ENCODE measurements at regions not wholly inside any gene's neighbourhood (a gene's known extent, or its start where the extent isn't known, plus 50 kb on each side); places are given as distances from the start of the nearest gene placed in this dataset.
A peak's percentile ranks its signal among the peaks of the same experiment; 100 is the strongest.
"Not testable (repeated sequence)": the region's sequence is repeated elsewhere in the genome, so short reads cannot be mapped to it uniquely, and the experiment has no call there.

GRCh38 chr1:121458291-121459048 lies 273.7 kb downstream of the SRGAP2C start:
- peak; percentile 28 for DNase-seq (ENCODE audit: low read depth)
- TF ChIP-seq, protein P1, sequence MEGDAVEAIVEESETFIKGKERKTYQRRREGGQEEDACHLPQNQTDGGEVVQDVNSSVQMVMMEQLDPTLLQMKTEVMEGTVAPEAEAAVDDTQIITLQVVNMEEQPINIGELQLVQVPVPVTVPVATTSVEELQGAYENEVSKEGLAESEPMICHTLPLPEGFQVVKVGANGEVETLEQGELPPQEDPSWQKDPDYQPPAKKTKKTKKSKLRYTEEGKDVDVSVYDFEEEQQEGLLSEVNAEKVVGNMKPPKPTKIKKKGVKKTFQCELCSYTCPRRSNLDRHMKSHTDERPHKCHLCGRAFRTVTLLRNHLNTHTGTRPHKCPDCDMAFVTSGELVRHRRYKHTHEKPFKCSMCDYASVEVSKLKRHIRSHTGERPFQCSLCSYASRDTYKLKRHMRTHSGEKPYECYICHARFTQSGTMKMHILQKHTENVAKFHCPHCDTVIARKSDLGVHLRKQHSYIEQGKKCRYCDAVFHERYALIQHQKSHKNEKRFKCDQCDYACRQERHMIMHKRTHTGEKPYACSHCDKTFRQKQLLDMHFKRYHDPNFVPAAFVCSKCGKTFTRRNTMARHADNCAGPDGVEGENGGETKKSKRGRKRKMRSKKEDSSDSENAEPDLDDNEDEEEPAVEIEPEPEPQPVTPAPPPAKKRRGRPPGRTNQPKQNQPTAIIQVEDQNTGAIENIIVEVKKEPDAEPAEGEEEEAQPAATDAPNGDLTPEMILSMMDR (IDR thresholded peaks at IDR 0.05; ENCODE audit: insufficient read depth, low read length) = no peak
- H3K4me3 ChIP-seq (ENCODE audit: low read depth, low read length) = no peak overlapping the region

GRCh38 chr1:121459235-121459634 lies 274.5 kb downstream of the SRGAP2C start:
- TF ChIP-seq, protein P1 (IDR thresholded peaks at IDR 0.05; ENCODE audit: insufficient read depth, low read length) = no peak
- no peak overlapping the region for H3K4me3 ChIP-seq (ENCODE audit: low read depth, low read length)
- DNase-seq (ENCODE audit: low read depth) = no peak

GRCh38 chr1:121469395-121469794 lies 284.6 kb downstream of the SRGAP2C start:
- not testable (repeated sequence) for DNase-seq (ENCODE audit: low read depth); H3K4me3 ChIP-seq (ENCODE audit: low read depth, low read length)

DNA sequence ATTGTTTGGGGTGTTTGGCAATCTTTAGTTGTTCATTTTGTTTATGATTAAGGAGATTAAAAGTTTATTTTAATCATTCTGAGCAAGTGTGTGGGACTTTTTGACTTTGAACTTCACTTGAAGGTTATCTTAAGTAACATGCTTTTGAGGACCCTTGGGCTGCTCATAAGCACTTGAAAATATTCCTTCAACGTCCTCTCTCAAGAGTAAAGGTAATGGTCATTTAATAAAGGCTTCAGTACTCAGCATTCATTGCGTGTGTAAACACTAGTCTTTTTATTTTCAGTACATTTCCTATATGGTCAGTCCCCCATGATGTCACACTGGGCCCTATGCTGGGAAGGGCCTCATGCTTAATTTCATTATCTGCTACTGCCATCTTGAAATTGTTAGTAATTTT lies 285.6 kb downstream of the SRGAP2C start:
- H3K4me3 ChIP-seq (ENCODE audit: low read depth, low read length); DNase-seq (ENCODE audit: low read depth): not testable (repeated sequence)

- no peak overlapping the region for H3K4me3 ChIP-seq (ENCODE audit: low read depth, low read length)
- TF ChIP-seq, protein P1 (IDR thresholded peaks at IDR 0.05; ENCODE audit: insufficient read depth, low read length) = no peak
- no peak for DNase-seq (ENCODE audit: low read depth)
These were observed 286.7 kb downstream of the SRGAP2C start for GRCh38 chr1:121471523-121471922.

GRCh38 chr1:121472017-121472416 lies 287.2 kb downstream of the SRGAP2C start:
- TF ChIP-seq, protein P1 (IDR thresholded peaks at IDR 0.05; ENCODE audit: insufficient read depth, low read length) = no peak
- no peak overlapping the region for H3K4me3 ChIP-seq (ENCODE audit: low read depth, low read length)
- no peak for DNase-seq (ENCODE audit: low read depth)

GRCh38 chr1:121483234-121483633 lies 298.5 kb downstream of the SRGAP2C start:
- TF ChIP-seq, protein P1 (IDR thresholded peaks at IDR 0.05; ENCODE audit: insufficient read depth, low read length) = no peak
- no peak for DNase-seq (ENCODE audit: low read depth)

DNA sequence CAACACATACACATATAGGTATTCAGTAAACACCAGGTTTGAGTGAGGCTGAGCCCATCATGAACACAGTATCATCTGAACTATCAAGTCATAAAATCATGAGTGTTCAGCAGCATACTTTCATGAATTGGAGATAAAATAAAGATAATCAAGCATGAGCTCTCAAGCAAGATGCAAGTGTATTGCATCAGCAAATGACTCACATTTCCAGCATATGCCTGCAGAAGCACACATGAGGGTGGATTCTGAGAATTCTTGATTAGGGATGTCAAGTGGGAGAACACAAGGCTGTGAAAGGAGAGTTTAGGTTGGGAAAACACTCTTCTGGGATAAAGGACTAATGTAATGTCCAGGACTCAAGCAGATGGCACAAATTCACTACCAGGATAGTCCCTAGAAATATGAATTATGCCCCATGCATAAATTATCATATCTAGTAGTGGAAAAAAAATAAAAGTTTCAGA lies 299.2 kb downstream of the SRGAP2C start:
- TF ChIP-seq, protein P1 (IDR thresholded peaks at IDR 0.05; ENCODE audit: insufficient read depth, low read length) = no peak
- peak; percentile 97 for DNase-seq (ENCODE audit: low read depth)
- H3K4me3 ChIP-seq (ENCODE audit: low read depth, low read length) = no peak overlapping the region

More at GRCh38 chr1:121483234-121483633, 298.5 kb downstream of the SRGAP2C start:
- H3K4me3 ChIP-seq (ENCODE audit: low read depth, low read length) = no peak overlapping the region

DNA sequence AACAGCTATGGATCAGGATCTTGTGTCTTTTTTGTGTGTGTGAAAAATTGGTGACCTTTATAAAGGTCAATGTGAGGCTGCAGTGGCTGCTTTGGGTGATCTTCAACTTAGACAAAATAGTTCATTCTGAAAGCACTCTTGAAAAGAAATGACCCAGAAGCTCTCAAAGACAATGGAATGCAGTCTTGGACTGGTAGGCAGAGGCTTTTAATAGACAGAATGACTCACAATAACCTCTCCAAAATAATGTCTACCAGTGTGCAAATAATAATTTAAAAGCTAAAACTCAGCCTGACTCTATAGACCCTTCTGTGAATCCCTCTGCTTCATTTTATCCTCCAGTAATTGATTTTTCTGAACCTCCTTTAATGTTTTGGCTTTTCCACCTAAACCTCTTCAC lies 310.0 kb downstream of the SRGAP2C start:
- DNase-seq (ENCODE audit: low read depth) = peak; percentile 17
- H3K4me3 ChIP-seq (ENCODE audit: low read depth, low read length) = not testable (repeated sequence)

DNA sequence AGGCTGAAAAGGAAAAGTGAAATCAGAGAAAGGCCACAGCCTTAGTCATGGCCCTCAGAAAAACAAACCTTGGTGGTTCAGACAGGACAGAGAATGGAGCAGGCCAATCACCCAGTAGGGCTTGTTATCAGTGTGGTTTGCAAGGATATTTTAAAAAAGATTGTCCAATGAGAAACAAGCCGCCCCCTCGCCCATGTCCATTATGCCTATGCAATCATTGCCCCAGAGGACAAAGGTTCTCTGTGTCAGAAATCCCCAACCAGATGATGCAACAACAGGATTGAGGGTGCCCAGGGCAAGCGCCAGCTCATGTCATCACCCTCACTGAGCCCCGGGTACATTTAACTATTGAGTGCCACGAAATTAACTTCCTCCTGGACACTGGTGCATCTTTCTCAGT lies 326.7 kb downstream of the SRGAP2C start:
- peak; percentile 52 for DNase-seq (ENCODE audit: low read depth)
- not testable (repeated sequence) for H3K4me3 ChIP-seq (ENCODE audit: low read depth, low read length)

DNA sequence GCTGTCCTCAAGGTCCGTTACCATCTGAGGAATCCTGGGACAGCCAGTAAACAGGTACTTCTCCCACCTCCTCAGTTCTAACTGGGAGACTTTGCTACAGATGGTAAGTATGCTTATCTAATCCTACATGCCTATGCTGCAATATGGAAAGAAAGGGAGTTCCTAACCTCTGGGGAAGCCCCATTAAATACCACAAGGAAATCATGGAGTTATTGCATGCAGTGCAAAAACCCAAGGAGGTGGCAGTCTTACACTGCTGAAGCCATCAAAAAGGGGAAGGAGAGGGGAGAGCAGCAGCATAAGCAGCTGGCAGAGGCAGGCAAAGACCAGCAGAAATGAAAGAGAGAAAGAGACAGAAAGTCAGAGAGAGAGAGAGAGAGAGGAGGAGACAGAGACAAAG lies 327.1 kb downstream of the SRGAP2C start:
- peak; percentile 43 for DNase-seq (ENCODE audit: low read depth)
- H3K4me3 ChIP-seq (ENCODE audit: low read depth, low read length) = not testable (repeated sequence)
